ENCODE measurements at regions not wholly inside any gene's neighbourhood (a gene's known extent, or its start where the extent isn't known, plus 50 kb on each side); places are given as distances from the start of the nearest gene placed in this dataset.

DNA sequence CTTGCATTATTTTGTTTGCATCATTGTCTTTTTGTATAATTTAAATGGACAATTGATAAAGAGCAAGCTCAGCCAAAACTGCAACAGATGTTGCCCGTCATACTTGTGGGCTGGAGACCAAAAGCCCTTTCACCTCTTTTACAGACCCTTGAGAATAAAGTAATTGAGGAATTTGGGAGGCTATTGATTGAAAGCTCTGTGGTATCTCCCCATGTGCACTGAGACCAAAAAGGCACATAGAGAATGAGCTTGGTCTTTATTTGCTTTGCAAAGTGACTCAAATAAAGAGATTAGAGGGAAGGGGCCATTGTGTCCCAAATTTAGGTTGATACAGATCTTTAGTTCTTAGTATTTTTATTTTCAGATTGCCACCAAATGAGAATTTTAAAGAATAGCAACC lies 617.6 kb downstream of the TRHDE start:
- Histone ChIP-seq H3K36me3 (ENCODE audit: control insufficient read depth in 4 of 4, insufficient read depth in 3 of 4, low read depth in 1 of 4, low read length in 3 of 4) (no peaks in the 10 kb centered on the region), H3K27ac (ENCODE audit: low read depth in 1 of 2, low read length in 2 of 2) (no peak overlapping the region), H3K4me1 (ENCODE audit: control insufficient read depth in 4 of 4, insufficient read depth in 4 of 4, low read length in 3 of 4) (no peaks in the 10 kb centered on the region), H3K4me3 (ENCODE audit: low read depth in 1 of 3, low read length in 3 of 3) (no peak overlapping the region), H3K9ac (ENCODE audit: low read depth in 1 of 2, low read length in 2 of 2) (no peak overlapping the region), H3K27me3 (ENCODE audit: control insufficient read depth in 4 of 4, insufficient read depth in 4 of 4, low read length in 3 of 4) (peaks cover 0 to 2% (median 0%) of the 10 kb centered on the region in 4 donors), H3K9me3 (ENCODE audit: control insufficient read depth in 4 of 4, low read length in 3 of 4) (no peaks in the 10 kb centered on the region)
- TF ChIP-seq EGR1 (IDR thresholded peaks at IDR 0.05; ENCODE audit: low read depth in 2 of 2) (no peak), JUND (IDR thresholded peaks at IDR 0.05) (no peak), TAF1 (conservative IDR thresholded peaks at IDR 0.05) (no peak), FOXA1 (IDR thresholded peaks at IDR 0.05) (no peak), HNF4A (conservative IDR thresholded peaks at IDR 0.05) (no peak), SP1 (IDR thresholded peaks at IDR 0.05) (no peak), RAD21 (IDR thresholded peaks at IDR 0.05) (no peak)
- TF ChIP-seq, protein P1, sequence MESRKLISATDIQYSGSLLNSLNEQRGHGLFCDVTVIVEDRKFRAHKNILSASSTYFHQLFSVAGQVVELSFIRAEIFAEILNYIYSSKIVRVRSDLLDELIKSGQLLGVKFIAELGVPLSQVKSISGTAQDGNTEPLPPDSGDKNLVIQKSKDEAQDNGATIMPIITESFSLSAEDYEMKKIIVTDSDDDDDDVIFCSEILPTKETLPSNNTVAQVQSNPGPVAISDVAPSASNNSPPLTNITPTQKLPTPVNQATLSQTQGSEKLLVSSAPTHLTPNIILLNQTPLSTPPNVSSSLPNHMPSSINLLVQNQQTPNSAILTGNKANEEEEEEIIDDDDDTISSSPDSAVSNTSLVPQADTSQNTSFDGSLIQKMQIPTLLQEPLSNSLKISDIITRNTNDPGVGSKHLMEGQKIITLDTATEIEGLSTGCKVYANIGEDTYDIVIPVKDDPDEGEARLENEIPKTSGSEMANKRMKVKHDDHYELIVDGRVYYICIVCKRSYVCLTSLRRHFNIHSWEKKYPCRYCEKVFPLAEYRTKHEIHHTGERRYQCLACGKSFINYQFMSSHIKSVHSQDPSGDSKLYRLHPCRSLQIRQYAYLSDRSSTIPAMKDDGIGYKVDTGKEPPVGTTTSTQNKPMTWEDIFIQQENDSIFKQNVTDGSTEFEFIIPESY (IDR thresholded peaks at IDR 0.05) = no peak
- TF ChIP-seq, protein P2, sequence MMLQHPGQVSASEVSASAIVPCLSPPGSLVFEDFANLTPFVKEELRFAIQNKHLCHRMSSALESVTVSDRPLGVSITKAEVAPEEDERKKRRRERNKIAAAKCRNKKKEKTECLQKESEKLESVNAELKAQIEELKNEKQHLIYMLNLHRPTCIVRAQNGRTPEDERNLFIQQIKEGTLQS (IDR thresholded peaks at IDR 0.05) = no peak
- 76% methylated on average over 1 of the region's 1 CpG for WGBS
- no peak for DNase-seq (ENCODE audit: low spot score)

DNA sequence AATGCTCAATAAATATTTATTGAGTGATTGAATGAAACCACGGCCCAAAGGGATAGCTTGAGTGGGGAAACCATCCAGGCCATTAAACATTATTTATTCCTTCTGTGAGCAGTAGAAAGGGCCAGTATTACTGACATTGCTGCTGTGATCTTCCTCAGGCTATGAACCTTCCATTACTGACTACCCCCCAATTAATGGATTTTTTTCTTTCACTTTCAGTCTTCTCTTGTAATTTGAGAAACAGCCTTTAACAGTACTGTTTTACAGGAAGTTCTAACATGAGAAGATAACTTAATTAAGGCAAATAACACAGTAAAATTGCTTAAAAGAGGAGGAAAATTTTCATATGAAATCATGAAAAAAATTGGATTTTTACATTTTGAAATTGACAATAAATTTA lies 629.5 kb downstream of the TRHDE start:
- TF ChIP-seq, protein P2 (IDR thresholded peaks at IDR 0.05) = no peak
- TF ChIP-seq FOXA1 (IDR thresholded peaks at IDR 0.05) (no peak), JUND (IDR thresholded peaks at IDR 0.05) (no peak), FOXA2 (IDR thresholded peaks at IDR 0.05) (no peak), HNF4A (conservative IDR thresholded peaks at IDR 0.05) (no peak), GABPA (IDR thresholded peaks at IDR 0.05 in 1 of 2, conservative IDR thresholded peaks at IDR 0.05 in 1 of 2) (no peak), EGR1 (IDR thresholded peaks at IDR 0.05; ENCODE audit: low read depth in 2 of 2) (no peak), YY1 (IDR thresholded peaks at IDR 0.05) (no peak), TAF1 (conservative IDR thresholded peaks at IDR 0.05) (no peak)
- TF ChIP-seq, protein P3, sequence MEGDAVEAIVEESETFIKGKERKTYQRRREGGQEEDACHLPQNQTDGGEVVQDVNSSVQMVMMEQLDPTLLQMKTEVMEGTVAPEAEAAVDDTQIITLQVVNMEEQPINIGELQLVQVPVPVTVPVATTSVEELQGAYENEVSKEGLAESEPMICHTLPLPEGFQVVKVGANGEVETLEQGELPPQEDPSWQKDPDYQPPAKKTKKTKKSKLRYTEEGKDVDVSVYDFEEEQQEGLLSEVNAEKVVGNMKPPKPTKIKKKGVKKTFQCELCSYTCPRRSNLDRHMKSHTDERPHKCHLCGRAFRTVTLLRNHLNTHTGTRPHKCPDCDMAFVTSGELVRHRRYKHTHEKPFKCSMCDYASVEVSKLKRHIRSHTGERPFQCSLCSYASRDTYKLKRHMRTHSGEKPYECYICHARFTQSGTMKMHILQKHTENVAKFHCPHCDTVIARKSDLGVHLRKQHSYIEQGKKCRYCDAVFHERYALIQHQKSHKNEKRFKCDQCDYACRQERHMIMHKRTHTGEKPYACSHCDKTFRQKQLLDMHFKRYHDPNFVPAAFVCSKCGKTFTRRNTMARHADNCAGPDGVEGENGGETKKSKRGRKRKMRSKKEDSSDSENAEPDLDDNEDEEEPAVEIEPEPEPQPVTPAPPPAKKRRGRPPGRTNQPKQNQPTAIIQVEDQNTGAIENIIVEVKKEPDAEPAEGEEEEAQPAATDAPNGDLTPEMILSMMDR (IDR thresholded peaks at IDR 0.05; ENCODE audit: low read depth, low read length, missing input control) = no peak
- TF ChIP-seq, protein P4, sequence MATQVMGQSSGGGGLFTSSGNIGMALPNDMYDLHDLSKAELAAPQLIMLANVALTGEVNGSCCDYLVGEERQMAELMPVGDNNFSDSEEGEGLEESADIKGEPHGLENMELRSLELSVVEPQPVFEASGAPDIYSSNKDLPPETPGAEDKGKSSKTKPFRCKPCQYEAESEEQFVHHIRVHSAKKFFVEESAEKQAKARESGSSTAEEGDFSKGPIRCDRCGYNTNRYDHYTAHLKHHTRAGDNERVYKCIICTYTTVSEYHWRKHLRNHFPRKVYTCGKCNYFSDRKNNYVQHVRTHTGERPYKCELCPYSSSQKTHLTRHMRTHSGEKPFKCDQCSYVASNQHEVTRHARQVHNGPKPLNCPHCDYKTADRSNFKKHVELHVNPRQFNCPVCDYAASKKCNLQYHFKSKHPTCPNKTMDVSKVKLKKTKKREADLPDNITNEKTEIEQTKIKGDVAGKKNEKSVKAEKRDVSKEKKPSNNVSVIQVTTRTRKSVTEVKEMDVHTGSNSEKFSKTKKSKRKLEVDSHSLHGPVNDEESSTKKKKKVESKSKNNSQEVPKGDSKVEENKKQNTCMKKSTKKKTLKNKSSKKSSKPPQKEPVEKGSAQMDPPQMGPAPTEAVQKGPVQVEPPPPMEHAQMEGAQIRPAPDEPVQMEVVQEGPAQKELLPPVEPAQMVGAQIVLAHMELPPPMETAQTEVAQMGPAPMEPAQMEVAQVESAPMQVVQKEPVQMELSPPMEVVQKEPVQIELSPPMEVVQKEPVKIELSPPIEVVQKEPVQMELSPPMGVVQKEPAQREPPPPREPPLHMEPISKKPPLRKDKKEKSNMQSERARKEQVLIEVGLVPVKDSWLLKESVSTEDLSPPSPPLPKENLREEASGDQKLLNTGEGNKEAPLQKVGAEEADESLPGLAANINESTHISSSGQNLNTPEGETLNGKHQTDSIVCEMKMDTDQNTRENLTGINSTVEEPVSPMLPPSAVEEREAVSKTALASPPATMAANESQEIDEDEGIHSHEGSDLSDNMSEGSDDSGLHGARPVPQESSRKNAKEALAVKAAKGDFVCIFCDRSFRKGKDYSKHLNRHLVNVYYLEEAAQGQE (IDR thresholded peaks at IDR 0.05) = no peak
- TF ChIP-seq, protein P5, sequence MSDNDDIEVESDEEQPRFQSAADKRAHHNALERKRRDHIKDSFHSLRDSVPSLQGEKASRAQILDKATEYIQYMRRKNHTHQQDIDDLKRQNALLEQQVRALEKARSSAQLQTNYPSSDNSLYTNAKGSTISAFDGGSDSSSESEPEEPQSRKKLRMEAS (IDR thresholded peaks at IDR 0.05) = no peak
- H3K36me3 ChIP-seq (ENCODE audit: control insufficient read depth in 4 of 4, insufficient read depth in 3 of 4, low read depth in 1 of 4, low read length in 3 of 4) = no peaks in the 10 kb centered on the region
- no peak overlapping the region for H3K27ac ChIP-seq (ENCODE audit: low read depth in 1 of 2, low read length in 2 of 2)
- 84% methylated on average over 1 of the region's 1 CpG for WGBS
- H3K4me1 ChIP-seq (ENCODE audit: control insufficient read depth in 4 of 4, insufficient read depth in 4 of 4, low read length in 3 of 4) = no peaks in the 10 kb centered on the region
- no peak for DNase-seq (ENCODE audit: low spot score)
- no peak overlapping the region for H3K4me3 ChIP-seq (ENCODE audit: low read depth in 1 of 3, low read length in 3 of 3)
- peaks cover 0 to 3% (median 0%) of the 10 kb centered on the region in 4 donors for H3K9me3 ChIP-seq (ENCODE audit: control insufficient read depth in 4 of 4, low read length in 3 of 4)
- H3K27me3 ChIP-seq (ENCODE audit: control insufficient read depth in 4 of 4, insufficient read depth in 4 of 4, low read length in 3 of 4) = no peaks in the 10 kb centered on the region
- no peak overlapping the region for H3K9ac ChIP-seq (ENCODE audit: low read depth in 1 of 2, low read length in 2 of 2)
